WERI-Rb-1 (cell line): ENCODE measurements at regions not wholly inside any gene's neighbourhood (a gene's known extent, or its start where the extent isn't known, plus 50 kb on each side); places are given as distances from the start of the nearest gene placed in this dataset.

Experiments used
- DNase-seq: peaks from one replicate; pipeline ENCODE4 v3.0.0-alpha.2; 2020
- H3K27ac ChIP-seq: fragments of 250-450 bp; sonication (Bioruptor Pico); 2 replicates; pipeline ENCODE4 v1.5.1; 2020; ENCODE audit warnings: mild to moderate bottlenecking, moderate library complexity
- H3K27me3 ChIP-seq: fragments of 250-450 bp; sonication (Bioruptor Pico); 2 replicates; pipeline ENCODE4 v1.5.1; 2021; ENCODE audit warnings: mild to moderate bottlenecking, low read depth, moderate library complexity; ENCODE audit not compliant: insufficient read depth, severe bottlenecking
- H3K36me3 ChIP-seq: fragments of 250-450 bp; sonication (Bioruptor Pico); 2 replicates; pipeline ENCODE4 v1.5.1; 2020; ENCODE audit warnings: mild to moderate bottlenecking, moderate library complexity
- H3K4me3 ChIP-seq: 2 replicates; pipeline ENCODE4 v1.5.1; 2011; ENCODE audit warnings: low read depth, mild to moderate bottlenecking, control low read depth, low read length
- H3K9me3 ChIP-seq: fragments of 250-450 bp; sonication (Bioruptor Pico); 2 replicates; pipeline ENCODE4 v1.5.1; 2021; ENCODE audit warnings: mild to moderate bottlenecking, moderate library complexity; ENCODE audit not compliant: severe bottlenecking
- TF ChIP-seq, protein P1 (sequence below): IDR thresholded peaks from 2 replicates; pipeline ENCODE4 v1.5.1; 2011; ENCODE audit warnings: low read depth, mild to moderate bottlenecking, control low read depth, inconsistent platforms, low read length

DNA sequence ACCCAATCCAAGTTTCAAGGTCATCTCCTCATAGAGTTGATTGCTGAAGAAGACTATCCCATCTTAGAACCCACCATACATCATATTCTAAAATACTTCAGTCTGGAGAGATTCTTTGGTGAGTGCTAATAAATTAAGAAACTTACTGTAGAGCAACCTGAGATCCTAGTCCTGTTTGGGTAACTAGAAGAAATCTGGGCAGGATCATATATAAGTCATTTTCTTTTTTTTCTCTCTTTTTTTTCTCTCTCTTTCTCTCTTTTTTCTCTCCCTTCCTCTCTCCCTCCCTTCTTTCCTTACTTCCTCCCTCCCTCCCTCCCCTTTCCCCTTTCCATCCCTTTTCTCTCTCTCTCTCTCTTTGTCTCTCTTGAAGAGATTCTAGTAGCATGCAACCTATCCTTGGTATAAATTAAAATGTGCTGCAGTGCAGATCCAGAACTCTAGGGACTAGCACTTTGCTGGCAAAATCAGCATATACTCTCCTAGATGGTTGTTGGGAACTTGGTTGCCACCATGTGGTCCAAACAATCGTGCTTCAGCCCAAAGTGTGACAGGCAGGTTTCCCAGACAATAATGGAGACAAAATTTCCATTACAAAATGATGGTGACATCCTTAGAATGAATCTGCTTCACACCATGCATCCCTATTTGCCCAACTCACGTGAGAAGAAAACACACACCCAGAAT lies 399.4 kb upstream of the CELF4 start:
- Histone ChIP-seq H3K27ac (no peak overlapping the region), H3K36me3 (no peaks in the 10 kb centered on the region), H3K9me3 (peaks cover 7% of the 10 kb centered on the region), H3K27me3 (no peaks in the 10 kb centered on the region), H3K4me3 (no peak overlapping the region)
- no peak for DNase-seq
- TF ChIP-seq, protein P1, sequence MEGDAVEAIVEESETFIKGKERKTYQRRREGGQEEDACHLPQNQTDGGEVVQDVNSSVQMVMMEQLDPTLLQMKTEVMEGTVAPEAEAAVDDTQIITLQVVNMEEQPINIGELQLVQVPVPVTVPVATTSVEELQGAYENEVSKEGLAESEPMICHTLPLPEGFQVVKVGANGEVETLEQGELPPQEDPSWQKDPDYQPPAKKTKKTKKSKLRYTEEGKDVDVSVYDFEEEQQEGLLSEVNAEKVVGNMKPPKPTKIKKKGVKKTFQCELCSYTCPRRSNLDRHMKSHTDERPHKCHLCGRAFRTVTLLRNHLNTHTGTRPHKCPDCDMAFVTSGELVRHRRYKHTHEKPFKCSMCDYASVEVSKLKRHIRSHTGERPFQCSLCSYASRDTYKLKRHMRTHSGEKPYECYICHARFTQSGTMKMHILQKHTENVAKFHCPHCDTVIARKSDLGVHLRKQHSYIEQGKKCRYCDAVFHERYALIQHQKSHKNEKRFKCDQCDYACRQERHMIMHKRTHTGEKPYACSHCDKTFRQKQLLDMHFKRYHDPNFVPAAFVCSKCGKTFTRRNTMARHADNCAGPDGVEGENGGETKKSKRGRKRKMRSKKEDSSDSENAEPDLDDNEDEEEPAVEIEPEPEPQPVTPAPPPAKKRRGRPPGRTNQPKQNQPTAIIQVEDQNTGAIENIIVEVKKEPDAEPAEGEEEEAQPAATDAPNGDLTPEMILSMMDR = 0 out of 2 replicates have a peak, but pooled peaks have one; percentile 6

DNA sequence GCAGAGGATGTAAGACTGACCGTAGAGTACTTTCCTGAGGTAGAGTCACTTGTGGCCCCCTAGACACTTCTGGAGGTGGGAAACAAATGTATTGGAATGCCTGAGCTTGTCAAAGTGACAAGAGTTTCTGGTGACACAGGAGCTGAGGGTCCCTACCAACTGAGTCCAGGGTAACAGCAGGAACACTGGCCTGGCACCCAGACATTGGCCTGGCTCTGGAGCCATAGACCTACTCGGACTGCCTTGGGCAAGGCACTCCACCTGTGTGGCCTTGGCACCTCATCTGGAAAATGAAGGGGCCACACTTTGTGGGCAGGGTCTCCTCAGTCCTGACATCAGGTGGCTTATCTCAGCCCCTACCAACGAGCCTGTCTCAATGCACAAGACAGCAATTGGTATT lies 398.2 kb upstream of the CELF4 start:
- no peak overlapping the region for H3K4me3 ChIP-seq
- TF ChIP-seq, protein P1 = no peak

DNA sequence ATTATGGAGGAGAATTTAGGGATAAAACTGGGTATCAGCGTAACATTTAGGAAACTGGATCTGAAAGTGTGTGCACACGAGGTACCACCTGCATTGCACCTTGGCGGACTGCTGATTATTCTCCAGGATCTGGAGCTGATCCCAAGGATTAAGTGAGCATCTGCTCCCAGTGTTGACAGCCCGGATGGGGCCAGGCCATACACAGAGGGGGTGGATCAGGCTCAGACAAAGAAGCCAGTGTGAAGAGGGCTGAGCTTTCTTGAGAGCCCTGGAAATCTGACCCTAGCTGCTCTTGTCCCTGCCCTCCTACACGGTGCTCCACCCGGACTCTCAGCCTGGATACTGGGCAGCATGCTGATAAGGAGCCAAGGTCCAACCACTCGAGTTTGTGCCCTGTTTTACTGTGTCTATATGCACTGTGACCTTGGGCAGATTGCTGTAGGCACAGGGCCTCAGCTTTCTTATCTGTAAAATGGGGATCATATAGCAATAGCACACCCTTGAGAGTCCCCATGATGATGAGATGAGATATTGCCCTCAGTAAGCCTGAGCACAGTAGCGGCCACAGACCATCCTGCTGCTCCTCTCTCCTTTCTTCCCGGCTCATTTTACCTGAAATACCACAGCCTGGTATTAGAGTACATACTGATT lies 396.8 kb upstream of the CELF4 start:
- no peaks in the 10 kb centered on the region for H3K27me3 ChIP-seq
- H3K4me3 ChIP-seq = no peak overlapping the region
- no peaks in the 10 kb centered on the region for H3K36me3 ChIP-seq
- peaks cover 7% of the 10 kb centered on the region for H3K9me3 ChIP-seq
- H3K27ac ChIP-seq = peak overlapping the region; percentile 23
- DNase-seq = peak; percentile 92
- TF ChIP-seq, protein P1 = no peak

More for the DNA sequence above, 398.2 kb upstream of the CELF4 start:
- no peaks in the 10 kb centered on the region for H3K27me3 ChIP-seq
- peaks cover 7% of the 10 kb centered on the region for H3K9me3 ChIP-seq
- no peak for DNase-seq
- no peaks in the 10 kb centered on the region for H3K36me3 ChIP-seq
- H3K27ac ChIP-seq = no peak overlapping the region

DNA sequence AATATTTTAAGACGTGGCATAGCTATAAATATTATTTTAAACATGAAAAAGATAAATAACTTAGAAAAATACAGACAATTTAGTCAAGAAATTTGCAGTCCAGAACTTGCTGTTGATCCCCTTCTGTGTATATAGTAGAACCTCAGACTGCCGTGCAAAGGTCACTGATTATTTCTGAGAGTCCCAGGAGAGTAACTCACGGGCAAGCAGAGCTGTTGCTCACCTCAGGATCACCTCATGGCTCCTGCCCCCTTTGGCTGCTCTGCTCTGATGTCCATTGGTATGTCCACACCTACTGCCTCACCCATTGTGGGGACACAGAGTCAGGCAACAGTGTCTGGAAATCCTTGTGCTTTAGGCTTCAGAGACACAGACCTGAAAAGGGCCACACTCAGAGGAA lies 392.9 kb upstream of the CELF4 start:
- Histone ChIP-seq H3K36me3 (no peaks in the 10 kb centered on the region), H3K27me3 (no peaks in the 10 kb centered on the region), H3K4me3 (no peak overlapping the region), H3K27ac (no peak overlapping the region), H3K9me3 (peaks cover 7% of the 10 kb centered on the region)
- TF ChIP-seq, protein P1 = no peak
- no peak for DNase-seq

DNA sequence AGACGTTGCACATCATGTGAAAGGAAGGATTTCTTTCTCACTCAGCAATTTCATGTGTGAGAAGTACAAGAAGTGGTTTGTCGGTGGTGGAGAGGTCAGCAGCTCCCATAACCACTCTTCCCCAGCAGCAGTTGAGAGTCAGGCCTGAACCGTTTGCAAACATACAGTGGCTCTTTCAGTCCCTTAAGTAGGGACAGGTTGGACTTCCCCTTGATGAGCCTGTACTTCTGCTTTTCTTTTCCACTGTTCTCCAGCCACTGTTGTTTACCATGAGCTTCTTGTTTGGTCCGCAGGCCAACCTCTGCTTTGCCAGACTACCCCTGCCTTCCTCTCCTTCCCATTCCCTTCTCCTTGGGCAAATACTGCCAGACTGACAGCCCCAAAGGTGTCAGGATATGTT lies 391.3 kb upstream of the CELF4 start:
- peaks cover 7% of the 10 kb centered on the region for H3K9me3 ChIP-seq
- TF ChIP-seq, protein P1 = no peak
- no peaks in the 10 kb centered on the region for H3K27me3 ChIP-seq
- no peaks in the 10 kb centered on the region for H3K36me3 ChIP-seq
- H3K4me3 ChIP-seq = no peak overlapping the region
- no peak overlapping the region for H3K27ac ChIP-seq
- DNase-seq = no peak
